H1 (cell line): ENCODE measurements at regions not wholly inside any gene's neighbourhood (a gene's known extent, or its start where the extent isn't known, plus 50 kb on each side); places are given as distances from the start of the nearest gene placed in this dataset.

Source experiments
- CTCF ChIA-PET: fragments of 300-600 bp; sonication (Branson Sonifier 250); formaldehyde crosslinking; loops from one replicate; lab custom pipeline; 2021; ENCODE audit not compliant: partially characterized antibody; lab: Charles Lee
- POLR2A ChIA-PET: fragments of 300-600 bp; sonication (Branson Sonifier 250); formaldehyde crosslinking; loops from one replicate; lab custom pipeline; 2021; ENCODE audit warnings: inconsistent platforms; ENCODE audit not compliant: partially characterized antibody; lab: Charles Lee
- DNase-seq, 2 experiments: peaks; one replicate each; pipeline versions ENCODE4 v3.0.0 to v3.0.0-alpha.2; 2010 to 2022; ENCODE audit warnings: low spot score in 2 of 2, low read depth in 1 of 2, mixed read lengths in 1 of 2
- FAIRE-seq: peaks from 2 replicates; lab custom pipeline; 2011; peaks lifted over from hg19 to GRCh38; lab: Jason Lieb, UNC
- H2AFZ ChIP-seq: 2 replicates; pipeline ENCODE4 v1.8.1; 2012; ENCODE audit warnings: low read length, inconsistent platforms
- H2AK5ac ChIP-seq: 2 replicates; pipeline ENCODE4 v1.6.1; 2013; ENCODE audit warnings: low read depth, low read length
- H2BK120ac ChIP-seq: replicated peaks from 2 replicates; pipeline ENCODE3; 2013; ENCODE audit warnings: low read depth, low read length, inconsistent platforms
- H2BK12ac ChIP-seq: 2 replicates; pipeline ENCODE4 v1.6.1; 2013; ENCODE audit warnings: low read depth, low read length
- H2BK15ac ChIP-seq: 2 replicates; pipeline ENCODE4 v1.6.1; 2013; ENCODE audit warnings: low read length
- H2BK20ac ChIP-seq: 2 replicates; pipeline ENCODE4 v1.6.1; 2013; ENCODE audit warnings: low read length
- H2BK5ac ChIP-seq: 2 replicates; pipeline ENCODE4 v1.6.1; 2013; ENCODE audit warnings: low read depth, low read length
- H3K14ac ChIP-seq: 2 replicates; pipeline ENCODE4 v1.6.1; 2013; ENCODE audit warnings: inconsistent platforms; ENCODE audit not compliant: insufficient read length
- H3K18ac ChIP-seq: 2 replicates; pipeline ENCODE4 v1.6.1; 2013; ENCODE audit warnings: low read length; ENCODE audit errors: extremely low read depth
- H3K23ac ChIP-seq: 2 replicates; pipeline ENCODE4 v1.6.1; 2013; ENCODE audit warnings: inconsistent platforms; ENCODE audit not compliant: insufficient read length
- H3K23me2 ChIP-seq: 2 replicates; pipeline ENCODE4 v1.6.1; 2013; ENCODE audit warnings: low read depth, low read length
- H3K27ac ChIP-seq: 2 replicates; pipeline ENCODE4 v1.6.1; 2011; ENCODE audit warnings: low read depth, low read length, inconsistent platforms
- H3K27me3 ChIP-seq, 4 experiments: replicated peaks in 1 of 4; 1 replicate in 1 of 4; 2 replicates in 3 of 4; pipeline versions ENCODE4 v1.6.1 to v1.8.1; 2011 to 2013; ENCODE audit warnings: low read length in 3 of 4, mild to moderate bottlenecking in 3 of 4, inconsistent platforms in 2 of 4, mixed read lengths in 2 of 4, moderate library complexity in 1 of 4; ENCODE audit not compliant: control insufficient read depth in 3 of 4, insufficient read depth in 3 of 4; ENCODE audit errors: extremely low read depth in 1 of 4
- H3K36me3 ChIP-seq, 4 experiments: 2 replicates each; pipeline versions ENCODE4 v1.6.1 to v1.8.1; 2011 to 2013; ENCODE audit warnings: mild to moderate bottlenecking in 4 of 4, low read length in 3 of 4, moderate library complexity in 2 of 4, control low read depth in 1 of 4, inconsistent platforms in 1 of 4; ENCODE audit not compliant: insufficient read depth in 4 of 4, control insufficient read depth in 2 of 4
- H3K4ac ChIP-seq: replicated peaks from 2 replicates; pipeline ENCODE3; 2013; ENCODE audit warnings: low read length, low read depth, mixed read lengths, inconsistent platforms; ENCODE audit not compliant: insufficient read length
- H3K4me1 ChIP-seq, 4 experiments: replicated peaks in 1 of 4; 1 replicate in 1 of 4; 2 replicates in 3 of 4; pipeline versions ENCODE4 v1.6.1 to v1.8.1; 2011 to 2013; ENCODE audit warnings: low read length in 3 of 4, inconsistent platforms in 2 of 4, mixed read lengths in 1 of 4; ENCODE audit not compliant: insufficient read depth in 4 of 4, control insufficient read depth in 3 of 4
- H3K4me2 ChIP-seq, 2 experiments: 2 replicates each; pipeline versions ENCODE4 v1.6.1 to v1.8.1; 2011 to 2013; ENCODE audit warnings: low read depth in 2 of 2, low read length in 2 of 2, control low read depth in 1 of 2, inconsistent platforms in 1 of 2, mild to moderate bottlenecking in 1 of 2; ENCODE audit not compliant: insufficient read depth in 1 of 2
- H3K4me3 ChIP-seq, 4 experiments: fragments of 200-600, 300-600 bp in 1 of 4; sonication (generic), shearing (Covaris generic), sonication (Bioruptor Twin) in 1 of 4; 2 replicates each; pipeline versions ENCODE4 v1.5.1 to v1.8.1; 2011 to 2016; ENCODE audit warnings: low read length in 4 of 4, low read depth in 3 of 4, control low read depth in 2 of 4, inconsistent platforms in 2 of 4, mild to moderate bottlenecking in 2 of 4, mixed read lengths in 1 of 4, moderate library complexity in 1 of 4; ENCODE audit not compliant: insufficient read depth in 2 of 4; ENCODE audit errors: extremely low read depth in 1 of 4
- H3K56ac ChIP-seq: replicated peaks from 2 replicates; pipeline ENCODE3; 2013; ENCODE audit warnings: low read depth, mild to moderate bottlenecking, mixed read lengths, low read length, inconsistent platforms; ENCODE audit not compliant: insufficient read length
- H3K79me1 ChIP-seq: 2 replicates; pipeline ENCODE4 v1.6.1; 2013; ENCODE audit warnings: low read depth, low read length, control low read depth
- H3K79me2 ChIP-seq, 2 experiments: 2 replicates each; pipeline versions ENCODE4 v1.6.1 to v1.8.1; 2012 to 2013; ENCODE audit warnings: low read length in 2 of 2, mild to moderate bottlenecking in 2 of 2, inconsistent platforms in 1 of 2; ENCODE audit not compliant: insufficient read depth in 2 of 2, control insufficient read depth in 1 of 2
- H3K9ac ChIP-seq, 4 experiments: replicated peaks in 1 of 4; 1 replicate in 1 of 4; 2 replicates in 3 of 4; pipeline versions ENCODE4 v1.6.1 to v1.8.1; 2011 to 2013; ENCODE audit warnings: low read depth in 3 of 4, low read length in 3 of 4, control low read depth in 2 of 4, mild to moderate bottlenecking in 2 of 4, moderate library complexity in 2 of 4, inconsistent platforms in 1 of 4; ENCODE audit errors: extremely low read depth in 1 of 4
- H3K9me3 ChIP-seq, 2 experiments: 2 replicates each; pipeline versions ENCODE4 v1.6.1 to v1.8.1; 2012 to 2013; ENCODE audit warnings: mild to moderate bottlenecking in 2 of 2, moderate library complexity in 2 of 2, control low read depth in 1 of 2, inconsistent platforms in 1 of 2, low read depth in 1 of 2, low read length in 1 of 2, mixed read lengths in 1 of 2; ENCODE audit not compliant: insufficient read depth in 2 of 2
- H4K20me1 ChIP-seq, 2 experiments: replicated peaks in 1 of 2; 2 replicates each; pipeline versions ENCODE3 to v1.8.1; 2011 to 2013; ENCODE audit warnings: inconsistent platforms in 2 of 2, low read length in 2 of 2, mild to moderate bottlenecking in 1 of 2; ENCODE audit not compliant: insufficient read depth in 2 of 2, control insufficient read depth in 1 of 2
- H4K5ac ChIP-seq: 2 replicates; pipeline ENCODE4 v1.6.1; 2013; ENCODE audit warnings: low read length, low read depth, mixed read lengths, inconsistent platforms; ENCODE audit not compliant: insufficient read length
- H4K8ac ChIP-seq: 2 replicates; pipeline ENCODE4 v1.8.0; 2013; ENCODE audit warnings: mild to moderate bottlenecking, moderate library complexity, low read length, inconsistent platforms; ENCODE audit not compliant: insufficient read depth; ENCODE audit errors: extremely low read depth
- H4K91ac ChIP-seq: replicated peaks from 2 replicates; pipeline ENCODE3; 2013; ENCODE audit warnings: low read length, mixed read lengths, inconsistent platforms; ENCODE audit not compliant: insufficient read length
- BRCA1 ChIP-seq: IDR thresholded peaks from 2 replicates; pipeline ENCODE4 v1.6.1; 2012; ENCODE audit warnings: low read depth, low read length, improper control_type of control experiment
- CEBPB ChIP-seq: IDR thresholded peaks from 2 replicates; pipeline ENCODE4 v1.6.1; 2012; ENCODE audit warnings: low read depth, low read length
- GABPA ChIP-seq: IDR thresholded peaks from 2 replicates; pipeline ENCODE4 v1.6.1; 2011; ENCODE audit warnings: mild to moderate bottlenecking, low read length, moderate library complexity, borderline replicate concordance; ENCODE audit not compliant: insufficient read depth
- GTF2F1 ChIP-seq: IDR thresholded peaks from 2 replicates; pipeline ENCODE4 v1.6.1; 2012; ENCODE audit warnings: low read depth, low read length, improper control_type of control experiment, borderline replicate concordance
- PHF8 ChIP-seq: fragments of 200-600 bp; sonication (generic); conservative IDR thresholded peaks from 2 replicates; pipeline ENCODE4 v1.7.1; 2012; ENCODE audit warnings: low read depth, mild to moderate bottlenecking, inconsistent platforms, low read length, moderate library complexity
- POLR2A ChIP-seq, 2 experiments: IDR thresholded peaks; 1 replicate in 1 of 2; 2 replicates in 1 of 2; pipeline ENCODE4 v1.6.1; 2011; ENCODE audit warnings: low read depth in 2 of 2, low read length in 2 of 2, mild to moderate bottlenecking in 2 of 2; ENCODE audit errors: control extremely low read depth in 1 of 2
- RBBP5 ChIP-seq: IDR thresholded peaks from 2 replicates; pipeline ENCODE4 v1.7.1; 2012; ENCODE audit warnings: low read depth, mild to moderate bottlenecking, inconsistent platforms, low read length, moderate library complexity, borderline replicate concordance
- TCF12 ChIP-seq: IDR thresholded peaks from 2 replicates; pipeline ENCODE4 v1.6.1; 2011; ENCODE audit warnings: low read depth, mild to moderate bottlenecking, low read length
- WGBS, 2 experiments: shearing (Covaris generic) in 1 of 2; methylation state at CpG; one replicate each; pipeline versions ENCODE4 v1.1.6 to v1.1.7; 2013 to 2015; ENCODE audit warnings: low lambda C conversion rate in 2 of 2, mixed read lengths in 2 of 2, inconsistent platforms in 1 of 2, low coverage in 1 of 2, missing lambda C conversion rate in 1 of 2; ENCODE audit not compliant: insufficient replicate concordance in 2 of 2, insufficient coverage in 1 of 2, insufficient read length in 1 of 2; ENCODE audit errors: extremely low coverage in 1 of 2, missing lambda C conversion rate in 1 of 2; 5-methylcytosine and 5-hydroxymethylcytosine counted together
- TF ChIP-seq, protein P1 (sequence below), 3 experiments: IDR thresholded peaks; 1 replicate in 2 of 3; 2 replicates in 1 of 3; pipeline versions ENCODE4 v1.5.1 to v1.6.1; 2011; ENCODE audit warnings: low read length in 3 of 3, mild to moderate bottlenecking in 3 of 3, inconsistent platforms in 2 of 3, low read depth in 1 of 3, moderate library complexity in 1 of 3; ENCODE audit not compliant: insufficient read depth in 1 of 3; ENCODE audit errors: control extremely low read depth in 1 of 3

DNA sequence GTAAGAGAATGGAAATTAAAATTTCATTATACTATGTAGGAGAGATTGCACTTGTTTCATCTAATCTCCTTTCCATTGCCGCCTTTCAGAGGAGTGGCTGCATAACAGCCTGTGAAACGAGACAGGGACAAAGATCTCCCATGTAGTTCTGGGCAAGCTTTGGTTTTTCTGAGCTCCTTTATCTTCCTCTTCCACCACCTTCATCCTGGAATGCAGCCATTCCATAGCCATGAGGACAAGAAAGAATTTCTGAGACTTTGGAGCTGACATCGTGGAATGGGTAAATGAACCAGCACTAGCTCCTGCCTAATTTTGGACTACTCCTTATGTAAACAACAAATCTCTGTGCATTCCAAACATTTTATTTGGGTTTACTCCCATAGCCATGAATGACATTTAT, 1587.3 kb upstream of the TENM3 start:
- H3K27ac ChIP-seq, result no peak overlapping the region
- H3K23ac ChIP-seq, result no peak overlapping the region
- no peak overlapping the region for H2BK20ac ChIP-seq
- no peaks in the 10 kb centered on the region for H3K79me1 ChIP-seq
- no peaks in the 10 kb centered on the region for H3K79me2 ChIP-seq
- no peak overlapping the region for H2BK15ac ChIP-seq
- H2AK5ac ChIP-seq, result no peak overlapping the region
- ChIA-PET POLR2A (no interaction called here), CTCF (interaction anchor here (0.6 to 3.5 kb wide), 4 partner anchors 9 to 208 kb away, joined by 3 to 44 read pairs (median 4); no protein-coding TSS in a partner anchor)
- H4K8ac ChIP-seq, result no peak overlapping the region
- WGBS, 2 experiments, result 90% methylated on average over 3 of the region's 3 CpGs; no CpG with 5 or more reads in 1 of the 2 experiments
- H3K9ac ChIP-seq, result no peak overlapping the region
- no peak overlapping the region for H2BK120ac ChIP-seq
- H4K5ac ChIP-seq, result no peak overlapping the region
- H3K18ac ChIP-seq, result no peak overlapping the region
- DNase-seq (no peak), FAIRE-seq (no peak)
- H3K56ac ChIP-seq, result no peak overlapping the region
- H3K4me3 ChIP-seq, result no peak overlapping the region
- TF ChIP-seq TCF12 (no peak), GABPA (no peak), RBBP5 (no peak), GTF2F1 (no peak), PHF8 (no peak), POLR2A (IDR thresholded peaks at IDR 0.05; ENCODE audit: control extremely low read depth in 1 of 2, low read depth in 2 of 2, low read length in 2 of 2) (no peak), BRCA1 (no peak), CEBPB (no peak)
- TF ChIP-seq, protein P1, sequence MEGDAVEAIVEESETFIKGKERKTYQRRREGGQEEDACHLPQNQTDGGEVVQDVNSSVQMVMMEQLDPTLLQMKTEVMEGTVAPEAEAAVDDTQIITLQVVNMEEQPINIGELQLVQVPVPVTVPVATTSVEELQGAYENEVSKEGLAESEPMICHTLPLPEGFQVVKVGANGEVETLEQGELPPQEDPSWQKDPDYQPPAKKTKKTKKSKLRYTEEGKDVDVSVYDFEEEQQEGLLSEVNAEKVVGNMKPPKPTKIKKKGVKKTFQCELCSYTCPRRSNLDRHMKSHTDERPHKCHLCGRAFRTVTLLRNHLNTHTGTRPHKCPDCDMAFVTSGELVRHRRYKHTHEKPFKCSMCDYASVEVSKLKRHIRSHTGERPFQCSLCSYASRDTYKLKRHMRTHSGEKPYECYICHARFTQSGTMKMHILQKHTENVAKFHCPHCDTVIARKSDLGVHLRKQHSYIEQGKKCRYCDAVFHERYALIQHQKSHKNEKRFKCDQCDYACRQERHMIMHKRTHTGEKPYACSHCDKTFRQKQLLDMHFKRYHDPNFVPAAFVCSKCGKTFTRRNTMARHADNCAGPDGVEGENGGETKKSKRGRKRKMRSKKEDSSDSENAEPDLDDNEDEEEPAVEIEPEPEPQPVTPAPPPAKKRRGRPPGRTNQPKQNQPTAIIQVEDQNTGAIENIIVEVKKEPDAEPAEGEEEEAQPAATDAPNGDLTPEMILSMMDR (IDR thresholded peaks at IDR 0.05; ENCODE audit: control extremely low read depth in 1 of 3, insufficient read depth in 1 of 3, low read depth in 1 of 3, low read length in 3 of 3), result no peak
- no peak overlapping the region for H2BK12ac ChIP-seq
- H3K23me2 ChIP-seq, result no peaks in the 10 kb centered on the region
- no peaks in the 10 kb centered on the region for H3K4me1 ChIP-seq
- H4K91ac ChIP-seq, result no peak overlapping the region
- H3K27me3 ChIP-seq, result no peaks in the 10 kb centered on the region
- no peak overlapping the region for H2BK5ac ChIP-seq
- H2AFZ ChIP-seq, result 0 out of 2 replicates have a peak overlapping the region, but pooled peaks have one; percentile 20
- no peaks in the 10 kb centered on the region for H3K36me3 ChIP-seq
- H3K4me2 ChIP-seq, result no peak overlapping the region
- no peaks in the 10 kb centered on the region for H3K9me3 ChIP-seq
- H4K20me1 ChIP-seq, result no peaks in the 10 kb centered on the region
- no peak overlapping the region for H3K14ac ChIP-seq
- no peak overlapping the region for H3K4ac ChIP-seq
